ENCODE measurements at regions not wholly inside any gene's neighbourhood (a gene's known extent, or its start where the extent isn't known, plus 50 kb on each side); places are given as distances from the start of the nearest gene placed in this dataset.

DNA sequence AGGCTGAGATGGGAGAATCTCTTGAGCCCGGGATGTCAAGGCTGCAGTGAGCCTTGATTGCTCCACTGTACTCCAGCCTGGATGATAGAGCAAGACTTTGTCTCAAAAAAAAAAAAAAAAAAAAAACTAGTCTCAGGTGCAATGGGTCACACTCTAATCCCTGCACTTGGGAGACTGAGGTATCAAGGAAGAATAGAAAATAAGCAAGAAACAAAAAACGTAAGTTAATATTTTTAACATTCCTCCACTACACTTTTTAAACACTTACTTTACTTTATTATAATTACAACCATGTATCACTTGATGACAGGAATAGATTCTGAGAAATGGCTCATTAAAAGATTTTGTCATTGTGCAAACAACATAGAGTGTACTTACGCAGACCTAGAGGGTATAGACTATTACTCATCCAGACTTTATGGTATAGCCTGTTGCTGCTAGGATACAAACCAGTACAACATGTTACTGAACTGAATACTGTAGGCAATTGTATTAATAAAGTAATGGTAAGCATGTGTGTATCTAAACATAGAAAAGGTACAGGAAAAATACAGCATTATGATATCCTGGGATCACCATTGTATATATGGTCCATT lies 1244.1 kb upstream of the ADGRL4 start:
- TF ChIP-seq, protein P1, sequence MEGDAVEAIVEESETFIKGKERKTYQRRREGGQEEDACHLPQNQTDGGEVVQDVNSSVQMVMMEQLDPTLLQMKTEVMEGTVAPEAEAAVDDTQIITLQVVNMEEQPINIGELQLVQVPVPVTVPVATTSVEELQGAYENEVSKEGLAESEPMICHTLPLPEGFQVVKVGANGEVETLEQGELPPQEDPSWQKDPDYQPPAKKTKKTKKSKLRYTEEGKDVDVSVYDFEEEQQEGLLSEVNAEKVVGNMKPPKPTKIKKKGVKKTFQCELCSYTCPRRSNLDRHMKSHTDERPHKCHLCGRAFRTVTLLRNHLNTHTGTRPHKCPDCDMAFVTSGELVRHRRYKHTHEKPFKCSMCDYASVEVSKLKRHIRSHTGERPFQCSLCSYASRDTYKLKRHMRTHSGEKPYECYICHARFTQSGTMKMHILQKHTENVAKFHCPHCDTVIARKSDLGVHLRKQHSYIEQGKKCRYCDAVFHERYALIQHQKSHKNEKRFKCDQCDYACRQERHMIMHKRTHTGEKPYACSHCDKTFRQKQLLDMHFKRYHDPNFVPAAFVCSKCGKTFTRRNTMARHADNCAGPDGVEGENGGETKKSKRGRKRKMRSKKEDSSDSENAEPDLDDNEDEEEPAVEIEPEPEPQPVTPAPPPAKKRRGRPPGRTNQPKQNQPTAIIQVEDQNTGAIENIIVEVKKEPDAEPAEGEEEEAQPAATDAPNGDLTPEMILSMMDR (IDR thresholded peaks at IDR 0.05): no peak
- TF ChIP-seq POLR2A (IDR thresholded peaks at IDR 0.05) (no peak), POLR2AphosphoS5 (IDR thresholded peaks at IDR 0.05) (no peak)

Data from prostate gland (tissue), 2 donors.